SU-DHL-6 (cell line): ENCODE measurements at regions not wholly inside any gene's neighbourhood (a gene's known extent, or its start where the extent isn't known, plus 50 kb on each side); places are given as distances from the start of the nearest gene placed in this dataset.
A peak's percentile ranks its signal among the peaks of the same experiment; 100 is the strongest.

Experiments used
- H2AFZ ChIP-seq: fragments of 200-600 bp; sonication (generic); 2 replicates; pipeline ENCODE4 v1.6.1; 2014; ENCODE audit warnings: low read depth, mild to moderate bottlenecking, moderate library complexity, mixed read lengths, antibody characterized with exemption, low read length; ENCODE audit not compliant: severe bottlenecking
- H3F3A ChIP-seq: fragments of 200-600 bp; shearing (Covaris generic); 2 replicates; pipeline ENCODE4 v1.6.0; 2016; ENCODE audit warnings: antibody characterized with exemption, mild to moderate bottlenecking; ENCODE audit not compliant: insufficient read depth
- H3K27ac ChIP-seq: fragments of 200-600 bp; sonication (generic); 2 replicates; pipeline ENCODE4 v1.5.1; 2016; ENCODE audit warnings: low read depth, mild to moderate bottlenecking, low read length, moderate library complexity, mixed read lengths
- H3K27me3 ChIP-seq: fragments of 200-600 bp; sonication (generic), shearing (Covaris generic); 2 replicates; pipeline ENCODE4 v1.6.0; 2014; ENCODE audit warnings: mild to moderate bottlenecking, low read length
- H3K36me3 ChIP-seq: fragments of 200-600 bp; sonication (generic); 2 replicates; pipeline ENCODE4 v1.6.1; 2014; ENCODE audit warnings: mild to moderate bottlenecking, low read length, mixed read lengths
- H3K4me2 ChIP-seq: fragments of 300-600, 200-600 bp; shearing (Covaris generic), sonication (generic); 2 replicates; pipeline ENCODE4 v1.6.0; 2014; ENCODE audit warnings: low read length, low read depth, mild to moderate bottlenecking; ENCODE audit not compliant: poor library complexity, severe bottlenecking
- H3K4me3 ChIP-seq: fragments of 200-600 bp; sonication (generic); 2 replicates; pipeline ENCODE4 v1.5.1; 2014; ENCODE audit warnings: antibody characterized with exemption, low read length, mild to moderate bottlenecking, mixed read lengths; ENCODE audit not compliant: insufficient read depth, poor library complexity, severe bottlenecking
- H3K79me2 ChIP-seq: fragments of 200-600 bp; sonication (generic); 2 replicates; pipeline ENCODE4 v1.6.1; 2014; ENCODE audit warnings: mild to moderate bottlenecking, low read length, moderate library complexity; ENCODE audit not compliant: insufficient read depth
- H3K9ac ChIP-seq: fragments of 200-600 bp; sonication (generic); 2 replicates; pipeline ENCODE4 v1.7.0; 2014; ENCODE audit warnings: mild to moderate bottlenecking, low read length
- H3K9me2 ChIP-seq: fragments of 200-600 bp; sonication (generic); replicated peaks from 2 replicates; pipeline ENCODE4 v1.6.1; 2014; ENCODE audit warnings: low read length; ENCODE audit not compliant: insufficient read depth
- H3K9me3 ChIP-seq: fragments of 200-600 bp; sonication (generic); 2 replicates; pipeline ENCODE4 v1.6.1; 2014; ENCODE audit warnings: low read length, mixed read lengths; ENCODE audit not compliant: insufficient read depth
- H4K20me1 ChIP-seq: fragments of 200-600 bp; sonication (generic); 2 replicates; pipeline ENCODE4 v1.6.1; 2014; ENCODE audit warnings: low read depth, mild to moderate bottlenecking, antibody characterized with exemption, low read length, moderate library complexity, mixed read lengths
- CTCF ChIP-seq: fragments of 200-600 bp; sonication (generic); IDR thresholded peaks from one replicate; pipeline ENCODE4 v1.5.1; 2017; ENCODE audit warnings: antibody characterized with exemption, mild to moderate bottlenecking, low read length, moderate library complexity; ENCODE audit not compliant: insufficient read depth, poor library complexity, severe bottlenecking
- EZH2phosphoT487 ChIP-seq: fragments of 200-600 bp; sonication (generic), shearing (Covaris generic); conservative IDR thresholded peaks from 2 replicates; pipeline ENCODE4 v1.6.1; 2018; ENCODE audit warnings: mild to moderate bottlenecking, antibody characterized with exemption, low read length, moderate library complexity, mixed read lengths

- Histone ChIP-seq H3K9me3 (no peaks in the 10 kb centered on the region), H3K4me3 (no peak overlapping the region), H2AFZ (peak overlapping the region; percentile 39), H3K9me2 (no peaks in the 10 kb centered on the region), H3K4me2 (no peak overlapping the region), H4K20me1 (no peaks in the 10 kb centered on the region), H3F3A (no peaks in the 10 kb centered on the region), H3K36me3 (no peaks in the 10 kb centered on the region), H3K27ac (no peak overlapping the region), H3K27me3 (no peaks in the 10 kb centered on the region), H3K9ac (no peak overlapping the region), H3K79me2 (no peaks in the 10 kb centered on the region)
- TF ChIP-seq EZH2phosphoT487 (no peak), CTCF (no peak)
Measured at GRCh38 chr3:106014971-106015370, 146.2 kb upstream of the CBLB start.

GRCh38 chr3:106018102-106018501 is 149.3 kb upstream of the CBLB start:
- Histone ChIP-seq H3K27me3 (no peaks in the 10 kb centered on the region), H3K9ac (no peak overlapping the region), H3K9me3 (no peaks in the 10 kb centered on the region), H3K79me2 (no peaks in the 10 kb centered on the region), H2AFZ (no peak overlapping the region), H3K4me3 (no peak overlapping the region), H3K9me2 (no peaks in the 10 kb centered on the region), H3K36me3 (no peaks in the 10 kb centered on the region), H3K27ac (no peak overlapping the region), H4K20me1 (no peaks in the 10 kb centered on the region), H3F3A (no peaks in the 10 kb centered on the region), H3K4me2 (no peak overlapping the region)
- no peak for TF ChIP-seq EZH2phosphoT487
- TF ChIP-seq CTCF: no peak

GRCh38 chr3:106018929-106019550 is 150.2 kb upstream of the CBLB start:
- H3K27ac ChIP-seq: no peak overlapping the region
- no peaks in the 10 kb centered on the region for H3K36me3 ChIP-seq
- H4K20me1 ChIP-seq: no peaks in the 10 kb centered on the region
- H3K9me3 ChIP-seq: no peaks in the 10 kb centered on the region
- no peak overlapping the region for H2AFZ ChIP-seq
- H3K4me2 ChIP-seq: no peak overlapping the region
- H3K9me2 ChIP-seq: no peaks in the 10 kb centered on the region
- no peak overlapping the region for H3K9ac ChIP-seq
- H3K27me3 ChIP-seq: no peaks in the 10 kb centered on the region
- H3F3A ChIP-seq: no peaks in the 10 kb centered on the region
- no peak overlapping the region for H3K4me3 ChIP-seq
- H3K79me2 ChIP-seq: no peaks in the 10 kb centered on the region
- TF ChIP-seq EZH2phosphoT487 (no peak), CTCF (no peak)
